Endothelial cell (in vitro differentiated cells): ENCODE measurements at regions not wholly inside any gene's neighbourhood (a gene's known extent, or its start where the extent isn't known, plus 50 kb on each side); places are given as distances from the start of the nearest gene placed in this dataset.

Source experiments
- DNase-seq: peaks from one replicate; pipeline ENCODE4 v3.0.0; 2021; ENCODE audit warnings: low spot score
- H3K27ac Mint-ChIP-seq: one replicate; pipeline ENCODE4 v1.8.0; 2021; ENCODE audit warnings: mixed read lengths, inconsistent platforms; ENCODE audit not compliant: unreplicated experiment
- H3K27me3 Mint-ChIP-seq: one replicate; pipeline ENCODE4 v1.8.0; 2021; ENCODE audit warnings: mild to moderate bottlenecking, moderate library complexity, mixed read lengths, inconsistent platforms; ENCODE audit not compliant: unreplicated experiment
- H3K36me3 Mint-ChIP-seq: one replicate; pipeline ENCODE4 v1.8.0; 2021; ENCODE audit warnings: mild to moderate bottlenecking, low read depth, mixed read lengths, inconsistent platforms; ENCODE audit not compliant: unreplicated experiment
- H3K4me1 Mint-ChIP-seq: one replicate; pipeline ENCODE4 v1.8.0; 2021; ENCODE audit warnings: mild to moderate bottlenecking, mixed read lengths, inconsistent platforms; ENCODE audit not compliant: unreplicated experiment
- H3K4me3 Mint-ChIP-seq: one replicate; pipeline ENCODE4 v1.8.0; 2021; ENCODE audit warnings: mild to moderate bottlenecking, mixed read lengths, inconsistent platforms; ENCODE audit not compliant: unreplicated experiment
- H3K9me3 Mint-ChIP-seq: one replicate; pipeline ENCODE4 v1.8.0; 2021; ENCODE audit warnings: mixed read lengths, inconsistent platforms; ENCODE audit not compliant: unreplicated experiment
- TF ChIP-seq, protein P1 (sequence below): fragments of 200-600 bp; sonication (generic); IDR thresholded peaks from one replicate; pipeline ENCODE4 v1.5.0; 2021; ENCODE audit warnings: antibody characterized with exemption; ENCODE audit not compliant: unreplicated experiment

DNA sequence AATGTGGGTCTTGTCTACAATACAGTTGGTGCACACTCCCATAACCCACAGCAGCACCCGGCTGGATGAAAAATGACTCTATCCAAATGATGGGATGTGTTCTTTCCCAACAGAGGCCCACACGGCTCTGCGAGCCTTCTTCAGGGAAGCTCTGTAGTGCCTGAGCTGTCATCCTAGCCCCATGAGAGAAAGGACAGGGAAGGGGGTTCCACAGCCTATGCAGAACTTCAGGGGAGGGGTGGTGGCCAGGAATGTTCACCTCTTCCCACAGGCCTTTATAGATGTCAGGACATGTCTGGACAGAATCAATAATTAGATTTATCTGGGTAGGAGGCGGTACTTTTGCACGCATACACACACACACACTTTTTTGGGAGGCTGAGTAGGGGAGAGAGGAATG lies 109.0 kb downstream of the JCAD start:
- Mint-ChIP-seq H3K36me3 (no peaks in the 10 kb centered on the region), H3K9me3 (no peaks in the 10 kb centered on the region), H3K4me3 (no peak overlapping the region), H3K4me1 (peaks cover 2% of the 10 kb centered on the region), H3K27me3 (peaks cover 2% of the 10 kb centered on the region), H3K27ac (no peak overlapping the region)
- TF ChIP-seq, protein P1, sequence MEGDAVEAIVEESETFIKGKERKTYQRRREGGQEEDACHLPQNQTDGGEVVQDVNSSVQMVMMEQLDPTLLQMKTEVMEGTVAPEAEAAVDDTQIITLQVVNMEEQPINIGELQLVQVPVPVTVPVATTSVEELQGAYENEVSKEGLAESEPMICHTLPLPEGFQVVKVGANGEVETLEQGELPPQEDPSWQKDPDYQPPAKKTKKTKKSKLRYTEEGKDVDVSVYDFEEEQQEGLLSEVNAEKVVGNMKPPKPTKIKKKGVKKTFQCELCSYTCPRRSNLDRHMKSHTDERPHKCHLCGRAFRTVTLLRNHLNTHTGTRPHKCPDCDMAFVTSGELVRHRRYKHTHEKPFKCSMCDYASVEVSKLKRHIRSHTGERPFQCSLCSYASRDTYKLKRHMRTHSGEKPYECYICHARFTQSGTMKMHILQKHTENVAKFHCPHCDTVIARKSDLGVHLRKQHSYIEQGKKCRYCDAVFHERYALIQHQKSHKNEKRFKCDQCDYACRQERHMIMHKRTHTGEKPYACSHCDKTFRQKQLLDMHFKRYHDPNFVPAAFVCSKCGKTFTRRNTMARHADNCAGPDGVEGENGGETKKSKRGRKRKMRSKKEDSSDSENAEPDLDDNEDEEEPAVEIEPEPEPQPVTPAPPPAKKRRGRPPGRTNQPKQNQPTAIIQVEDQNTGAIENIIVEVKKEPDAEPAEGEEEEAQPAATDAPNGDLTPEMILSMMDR, result no peak
- no peak for DNase-seq

DNA sequence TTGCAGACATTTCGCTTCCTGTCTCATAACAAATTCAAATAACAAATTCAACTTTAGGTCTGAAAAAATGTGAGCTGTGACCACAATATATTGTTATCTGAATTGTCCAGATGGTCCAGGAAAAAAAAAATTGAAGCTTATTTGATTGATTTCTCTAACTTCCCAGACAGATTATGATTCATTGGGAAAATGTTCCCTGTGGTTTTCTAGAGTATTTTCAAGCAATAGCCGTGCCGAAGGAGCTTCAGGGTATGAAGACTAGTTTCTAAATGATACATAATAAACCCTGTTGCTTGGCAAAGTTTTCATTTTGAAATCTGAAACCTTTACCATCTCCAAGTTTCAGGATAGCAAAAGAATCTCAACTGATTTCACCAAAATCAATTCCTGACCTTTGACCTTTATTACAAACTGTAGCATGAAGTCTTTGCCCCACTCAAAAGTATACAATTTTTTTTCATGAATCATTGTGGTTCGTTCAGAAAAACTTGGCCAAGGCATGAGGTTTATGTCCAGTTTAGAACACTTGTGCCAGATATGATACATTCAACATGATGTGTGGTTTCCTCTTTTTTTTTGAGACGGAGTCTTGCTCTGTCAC lies 109.9 kb downstream of the JCAD start:
- TF ChIP-seq, protein P1, result no peak
- no peak overlapping the region for H3K4me3 Mint-ChIP-seq
- no peak overlapping the region for H3K27ac Mint-ChIP-seq
- H3K9me3 Mint-ChIP-seq, result no peaks in the 10 kb centered on the region
- peaks cover 2% of the 10 kb centered on the region for H3K27me3 Mint-ChIP-seq
- peaks cover 2% of the 10 kb centered on the region for H3K4me1 Mint-ChIP-seq
- no peak for DNase-seq
- no peaks in the 10 kb centered on the region for H3K36me3 Mint-ChIP-seq

DNA sequence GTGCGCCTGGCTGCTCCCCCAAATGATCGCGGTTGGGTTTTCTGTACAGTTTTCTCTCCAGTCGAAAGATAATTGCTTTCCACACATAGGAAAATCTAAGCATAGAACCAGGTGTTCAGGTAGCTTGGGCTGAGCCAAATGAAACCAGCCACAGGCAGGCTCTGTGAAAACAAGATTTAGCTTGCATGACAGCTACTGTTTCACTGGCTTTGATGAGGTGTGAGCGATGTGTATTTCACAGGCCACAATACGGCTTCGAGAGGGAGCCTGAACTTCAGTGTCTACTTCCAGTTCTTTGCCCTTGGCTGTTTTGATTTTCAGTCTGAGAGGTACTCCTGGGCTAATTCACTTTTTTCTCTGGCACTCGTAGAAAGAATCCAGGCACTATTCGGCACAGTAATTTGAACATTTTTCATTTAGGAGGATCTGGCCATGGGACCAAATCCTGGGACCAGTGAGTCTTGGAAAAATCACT lies 110.5 kb downstream of the JCAD start:
- H3K27ac Mint-ChIP-seq, result no peak overlapping the region
- peaks cover 2% of the 10 kb centered on the region for H3K4me1 Mint-ChIP-seq
- peaks cover 2% of the 10 kb centered on the region for H3K27me3 Mint-ChIP-seq
- TF ChIP-seq, protein P1, result no peak
- no peak overlapping the region for H3K4me3 Mint-ChIP-seq
- no peaks in the 10 kb centered on the region for H3K36me3 Mint-ChIP-seq
- H3K9me3 Mint-ChIP-seq, result no peaks in the 10 kb centered on the region
- no peak for DNase-seq

DNA sequence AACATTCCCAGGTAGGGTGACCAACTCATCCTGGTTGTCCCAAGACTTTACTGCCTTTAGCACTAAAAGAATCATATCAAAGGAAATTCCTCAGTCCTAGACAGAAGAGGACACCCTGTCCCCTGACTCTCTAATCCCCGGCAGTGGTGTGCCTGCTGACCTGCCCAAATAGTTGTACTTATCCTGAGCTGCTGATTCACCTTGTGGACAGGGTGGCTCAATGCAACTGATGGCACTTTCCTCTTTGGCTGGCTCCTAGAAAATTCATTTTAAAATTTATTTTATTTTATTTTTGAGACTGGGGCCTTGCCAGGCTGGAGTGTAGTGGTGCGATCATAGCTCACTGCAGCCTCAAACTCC lies 111.7 kb downstream of the JCAD start:
- no peak for DNase-seq
- Mint-ChIP-seq H3K27me3 (peaks cover 2% of the 10 kb centered on the region), H3K4me3 (no peak overlapping the region), H3K9me3 (no peaks in the 10 kb centered on the region), H3K4me1 (peaks cover 2% of the 10 kb centered on the region), H3K27ac (no peak overlapping the region), H3K36me3 (no peaks in the 10 kb centered on the region)
- TF ChIP-seq, protein P1, result no peak

DNA sequence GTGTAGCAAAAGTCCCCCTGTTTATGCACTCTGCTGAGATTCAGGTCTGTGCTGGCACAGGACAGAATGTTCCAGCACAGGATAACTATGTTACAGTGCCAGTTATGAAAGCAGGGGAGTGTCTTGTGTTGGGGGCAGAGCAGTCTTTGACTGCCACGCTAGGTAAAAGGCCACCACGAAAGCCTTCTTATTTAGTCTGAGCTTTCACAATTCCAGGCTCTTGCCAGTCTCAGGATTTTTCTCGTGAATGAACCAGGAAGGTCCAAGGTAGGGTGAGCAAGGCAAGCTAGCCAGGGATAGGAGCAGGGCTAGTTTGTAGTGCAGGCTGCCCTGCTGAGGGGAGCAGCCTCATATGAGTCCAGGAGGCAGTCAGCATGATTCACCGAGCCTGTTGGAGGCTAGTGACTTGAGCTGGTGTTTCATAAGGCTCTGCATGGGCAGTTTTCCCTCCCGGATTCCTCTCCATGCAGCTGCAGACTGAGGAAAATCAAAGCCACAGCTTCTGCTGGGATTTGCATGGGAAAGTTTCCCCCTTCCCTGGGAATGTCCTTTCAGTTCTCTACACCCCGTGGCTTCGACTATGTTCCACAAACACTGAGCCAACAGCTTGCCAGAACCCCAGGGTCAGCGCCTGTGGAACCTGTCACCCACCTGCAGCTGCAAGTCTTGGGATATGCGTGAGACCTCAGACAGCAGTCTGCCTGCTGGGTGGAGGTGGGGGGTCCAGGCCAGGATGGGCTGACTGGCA lies 112.3 kb downstream of the JCAD start:
- Mint-ChIP-seq H3K36me3 (no peaks in the 10 kb centered on the region), H3K4me3 (no peak overlapping the region), H3K4me1 (peaks cover 2% of the 10 kb centered on the region), H3K9me3 (no peaks in the 10 kb centered on the region), H3K27me3 (no peaks in the 10 kb centered on the region), H3K27ac (no peak overlapping the region)
- DNase-seq, result no peak
- TF ChIP-seq, protein P1, result no peak
